Smooth muscle cell (in vitro differentiated cells): ENCODE measurements at regions not wholly inside any gene's neighbourhood (a gene's known extent, or its start where the extent isn't known, plus 50 kb on each side); places are given as distances from the start of the nearest gene placed in this dataset.
A peak's percentile ranks its signal among the peaks of the same experiment; 100 is the strongest.

Experiments used
- DNase-seq: peaks from one replicate; lab custom pipeline; 2025; ENCODE audit not compliant: unreplicated experiment; lab: John Stamatoyannopoulos, UW
- H2AFZ ChIP-seq: fragments of 200-600 bp; sonication (generic); 2 replicates; pipeline ENCODE4 v1.6.0; 2016; ENCODE audit warnings: antibody characterized with exemption, low read depth, mild to moderate bottlenecking
- H3F3A ChIP-seq: fragments of 200-600 bp; sonication (generic); 2 replicates; pipeline ENCODE4 v1.6.0; 2017; ENCODE audit warnings: antibody characterized with exemption, low read depth
- H3K27ac ChIP-seq: fragments of 200-600 bp; sonication (generic); 2 replicates; pipeline ENCODE4 v1.5.1; 2016; ENCODE audit warnings: low read depth, mild to moderate bottlenecking
- H3K27me3 ChIP-seq: fragments of 200-600 bp; sonication (generic); 2 replicates; pipeline ENCODE4 v1.6.1; 2016; ENCODE audit warnings: low read depth, mild to moderate bottlenecking
- H3K36me3 ChIP-seq: fragments of 200-600 bp; sonication (generic); 2 replicates; pipeline ENCODE4 v1.5.1; 2016; ENCODE audit warnings: low read depth
- H3K4me1 ChIP-seq: fragments of 200-600 bp; sonication (generic); 2 replicates; pipeline ENCODE4 v1.5.1; 2016; ENCODE audit warnings: low read depth
- H3K4me2 ChIP-seq: fragments of 200-600 bp; sonication (generic); 2 replicates; pipeline ENCODE4 v1.6.0; 2016; ENCODE audit warnings: mild to moderate bottlenecking
- H3K4me3 ChIP-seq: fragments of 200-600 bp; sonication (generic); 2 replicates; pipeline ENCODE4 v1.5.1; 2016; ENCODE audit warnings: mild to moderate bottlenecking
- H3K79me2 ChIP-seq: fragments of 200-600 bp; sonication (generic); 2 replicates; pipeline ENCODE4 v1.6.0; 2016; ENCODE audit warnings: low read depth, mild to moderate bottlenecking
- H3K9ac ChIP-seq: fragments of 200-600 bp; sonication (generic); 2 replicates; pipeline ENCODE4 v1.6.0; 2016; ENCODE audit warnings: low read depth
- H3K9me3 ChIP-seq: fragments of 200-600 bp; sonication (generic); replicated peaks from 2 replicates; pipeline ENCODE4 v1.5.1; 2016; ENCODE audit warnings: low read depth
- H4K20me1 ChIP-seq: fragments of 200-600 bp; sonication (generic); 2 replicates; pipeline ENCODE4 v1.6.0; 2016; ENCODE audit warnings: low read depth
- CTCF ChIP-seq: fragments of 200-600 bp; sonication (generic); IDR thresholded peaks from 2 replicates; pipeline ENCODE4 v1.5.1; 2017; ENCODE audit warnings: borderline replicate concordance, mild to moderate bottlenecking, antibody characterized with exemption; ENCODE audit not compliant: insufficient read depth, poor library complexity, severe bottlenecking
- WGBS: methylation state at CpG from one replicate; pipeline ENCODE4 v1.1.7; 2016; ENCODE audit warnings: low lambda C conversion rate; 5-methylcytosine and 5-hydroxymethylcytosine counted together

DNA sequence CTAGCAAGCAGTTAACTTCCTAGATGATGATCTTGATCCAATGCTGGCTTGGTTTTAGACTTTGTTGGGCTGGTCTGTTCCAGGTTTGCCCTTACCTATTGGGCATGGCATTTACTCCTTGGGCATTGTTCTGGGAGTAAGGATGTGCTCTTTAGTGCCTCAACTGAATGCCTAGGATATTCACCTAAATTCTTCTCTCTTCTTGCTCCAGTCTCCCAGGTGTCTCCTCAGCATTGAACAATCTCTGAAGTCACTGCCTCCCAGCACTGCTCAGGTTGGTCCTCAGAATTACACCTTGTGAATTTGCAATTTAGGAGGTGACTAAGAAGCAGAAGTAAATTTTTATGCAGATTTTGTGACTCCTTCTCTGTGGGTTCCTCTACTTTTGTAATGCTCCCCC is 307.7 kb upstream of the COL3A1 start:
- H3K27ac ChIP-seq = no peak overlapping the region
- TF ChIP-seq CTCF = no peak
- H3K4me1 ChIP-seq = peaks cover 19% of the 10 kb centered on the region
- H3K79me2 ChIP-seq = no peaks in the 10 kb centered on the region
- H3K36me3 ChIP-seq = no peaks in the 10 kb centered on the region
- no peak for DNase-seq
- H3K9ac ChIP-seq = no peak overlapping the region
- H3K9me3 ChIP-seq = no peaks in the 10 kb centered on the region
- H3K4me3 ChIP-seq = no peak overlapping the region
- H3K4me2 ChIP-seq = no peak overlapping the region
- no peaks in the 10 kb centered on the region for H3K27me3 ChIP-seq
- peaks cover 21% of the 10 kb centered on the region for H3F3A ChIP-seq
- no peak overlapping the region for H2AFZ ChIP-seq
- no peaks in the 10 kb centered on the region for H4K20me1 ChIP-seq

DNA sequence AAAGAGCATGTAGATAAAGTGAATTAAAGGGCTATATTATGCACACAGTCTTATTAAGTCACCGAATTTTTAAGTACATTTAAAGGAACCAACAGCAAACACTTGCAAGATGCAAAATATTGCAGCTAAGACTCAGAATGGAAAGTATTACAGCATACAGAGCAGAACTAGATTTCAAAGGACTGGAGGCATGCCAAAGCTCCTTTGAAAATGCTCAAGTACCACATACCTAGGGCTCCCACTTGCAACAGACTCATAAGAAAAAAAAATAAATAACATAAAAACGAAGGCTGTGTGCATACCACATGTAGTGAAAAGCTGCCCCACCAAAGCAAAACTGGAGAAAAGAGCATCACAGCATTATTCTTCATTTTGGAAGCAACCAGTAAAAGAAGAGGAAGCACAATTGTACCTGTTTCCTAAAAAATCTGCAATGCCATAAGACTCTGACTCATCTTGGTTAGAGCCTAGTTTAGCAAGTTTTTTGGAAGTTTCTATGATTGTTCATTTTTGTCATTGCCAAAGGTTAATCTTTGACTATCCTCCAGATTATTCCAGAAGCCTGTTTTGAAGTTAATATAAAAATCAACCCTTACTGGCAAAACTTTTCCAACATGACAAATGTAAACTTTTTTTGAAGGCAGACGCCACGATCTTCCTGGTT is 306.0 kb upstream of the COL3A1 start:
- Histone ChIP-seq H3K4me2 (peak overlapping the region; percentile 50), H3K9ac (no peak overlapping the region), H3K4me1 (peaks cover 19% of the 10 kb centered on the region), H3F3A (peaks cover 21% of the 10 kb centered on the region), H3K9me3 (no peaks in the 10 kb centered on the region), H3K4me3 (no peak overlapping the region), H2AFZ (no peak overlapping the region), H3K79me2 (no peaks in the 10 kb centered on the region), H3K36me3 (no peaks in the 10 kb centered on the region), H3K27me3 (no peaks in the 10 kb centered on the region), H3K27ac (peak overlapping the region; percentile 74), H4K20me1 (no peaks in the 10 kb centered on the region)
- no peak for TF ChIP-seq CTCF
- no peak for DNase-seq
- WGBS = 33% methylated on average over 4 of the region's 4 CpGs

- Histone ChIP-seq H2AFZ (no peak overlapping the region), H3K36me3 (no peaks in the 10 kb centered on the region)
Measured at GRCh38 chr2:188675391-188676009, 298.7 kb upstream of the COL3A1 start.

More at GRCh38 chr2:188675391-188676009, 298.7 kb upstream of the COL3A1 start:
- peak overlapping the region; percentile 52 for H3K9ac ChIP-seq
- no peak for TF ChIP-seq CTCF
- peaks cover 10% of the 10 kb centered on the region for H3K4me1 ChIP-seq
- H3K79me2 ChIP-seq = no peaks in the 10 kb centered on the region
- peak overlapping the region; percentile 38 for H3K4me2 ChIP-seq
- H3K9me3 ChIP-seq = no peaks in the 10 kb centered on the region
- no peaks in the 10 kb centered on the region for H4K20me1 ChIP-seq
- peak overlapping the region; percentile 89 for H3K27ac ChIP-seq
- peaks cover 11% of the 10 kb centered on the region for H3F3A ChIP-seq
- no peaks in the 10 kb centered on the region for H3K27me3 ChIP-seq
- no peak for DNase-seq
- no peak overlapping the region for H3K4me3 ChIP-seq
